AG09309 (cell line): ENCODE measurements at regions not wholly inside any gene's neighbourhood (a gene's known extent, or its start where the extent isn't known, plus 50 kb on each side); places are given as distances from the start of the nearest gene placed in this dataset.
"Not testable (repeated sequence)": the region's sequence is repeated elsewhere in the genome, so short reads cannot be mapped to it uniquely, and the experiment has no call there.

Experiments
- DNase-seq: peaks from one replicate; pipeline ENCODE4 v3.0.0-alpha.2; 2010; ENCODE audit warnings: low read depth
- H3K4me3 ChIP-seq: 2 replicates; pipeline ENCODE4 v1.5.1; 2011; ENCODE audit warnings: mild to moderate bottlenecking, low read depth, low read length, moderate library complexity; ENCODE audit not compliant: control insufficient read depth

- H3K4me3 ChIP-seq, DNase-seq: not testable (repeated sequence)
These were observed 124.2 kb upstream of the NBPF26 start for GRCh38 chr1:120599511-120599910.

GRCh38 chr1:120600442-120601041 lies 123.2 kb upstream of the NBPF26 start:
- DNase-seq, H3K4me3 ChIP-seq: not testable (repeated sequence)

- DNase-seq, result not testable (repeated sequence)
These were observed 115.9 kb upstream of the NBPF26 start for GRCh38 chr1:120607882-120608281.

GRCh38 chr1:120608314-120609014 lies 115.3 kb upstream of the NBPF26 start:
- not testable (repeated sequence) for DNase-seq, H3K4me3 ChIP-seq

More at GRCh38 chr1:120607882-120608281, 115.9 kb upstream of the NBPF26 start:
- H3K4me3 ChIP-seq, result not testable (repeated sequence)

GRCh38 chr1:120609015-120609573 lies 114.7 kb upstream of the NBPF26 start:
- not testable (repeated sequence) for DNase-seq

GRCh38 chr1:120609834-120610233 lies 113.9 kb upstream of the NBPF26 start:
- DNase-seq, H3K4me3 ChIP-seq: not testable (repeated sequence)

More at GRCh38 chr1:120609015-120609573, 114.7 kb upstream of the NBPF26 start:
- not testable (repeated sequence) for H3K4me3 ChIP-seq

GRCh38 chr1:120614931-120615639 lies 108.7 kb upstream of the NBPF26 start:
- H3K4me3 ChIP-seq, DNase-seq: not testable (repeated sequence)

- DNase-seq, H3K4me3 ChIP-seq: not testable (repeated sequence)
These were observed 106.3 kb upstream of the NBPF26 start for GRCh38 chr1:120617493-120617892.

GRCh38 chr1:120619867-120620692 lies 103.7 kb upstream of the NBPF26 start:
- DNase-seq, H3K4me3 ChIP-seq: not testable (repeated sequence)

GRCh38 chr1:120620693-120620969 lies 103.1 kb upstream of the NBPF26 start:
- not testable (repeated sequence) for H3K4me3 ChIP-seq, DNase-seq

GRCh38 chr1:120621278-120621677 lies 102.5 kb upstream of the NBPF26 start:
- H3K4me3 ChIP-seq, DNase-seq: not testable (repeated sequence)

GRCh38 chr1:120623539-120623938 lies 100.2 kb upstream of the NBPF26 start:
- not testable (repeated sequence) for DNase-seq, H3K4me3 ChIP-seq

- DNase-seq, H3K4me3 ChIP-seq: not testable (repeated sequence)
These were observed 99.1 kb upstream of the NBPF26 start for GRCh38 chr1:120624565-120625064.

- not testable (repeated sequence) for DNase-seq, H3K4me3 ChIP-seq
These were observed 93.8 kb upstream of the NBPF26 start for GRCh38 chr1:120629832-120630455.

- H3K4me3 ChIP-seq, DNase-seq: not testable (repeated sequence)
These were observed 88.6 kb upstream of the NBPF26 start for GRCh38 chr1:120634816-120635806.

- H3K4me3 ChIP-seq, DNase-seq: not testable (repeated sequence)
These were observed 83.3 kb upstream of the NBPF26 start for GRCh38 chr1:120640261-120641013.
